Mesothelial cell of epicardium (in vitro differentiated cells): ENCODE measurements at regions not wholly inside any gene's neighbourhood (a gene's known extent, or its start where the extent isn't known, plus 50 kb on each side); places are given as distances from the start of the nearest gene placed in this dataset.

Experiments
- DNase-seq, 2 experiments: peaks; one replicate each; pipeline ENCODE4 v3.0.0; 2021; ENCODE audit warnings: low spot score in 2 of 2; ENCODE audit not compliant: unreplicated experiment in 2 of 2
- H3K27ac Mint-ChIP-seq: 2 replicates; pipeline ENCODE4 v1.8.0; 2021; ENCODE audit warnings: mixed read lengths
- H3K27me3 Mint-ChIP-seq: 2 replicates; pipeline ENCODE4 v1.8.0; 2021; ENCODE audit warnings: low read depth, mixed read lengths
- H3K36me3 Mint-ChIP-seq: 2 replicates; pipeline ENCODE4 v1.8.0; 2021; ENCODE audit warnings: mixed read lengths
- H3K4me1 Mint-ChIP-seq: 2 replicates; pipeline ENCODE4 v1.8.0; 2021; ENCODE audit warnings: mixed read lengths
- H3K4me3 Mint-ChIP-seq: 2 replicates; pipeline ENCODE4 v1.8.0; 2021; ENCODE audit warnings: mild to moderate bottlenecking, moderate library complexity, mixed read lengths
- H3K9me3 Mint-ChIP-seq: 2 replicates; pipeline ENCODE4 v1.8.0; 2021; ENCODE audit warnings: mixed read lengths
- CTCF ChIP-seq: fragments of 200-600 bp; sonication (generic); IDR thresholded peaks from one replicate; pipeline ENCODE4 v1.5.0; 2021; ENCODE audit warnings: antibody characterized with exemption; ENCODE audit not compliant: unreplicated experiment

DNA sequence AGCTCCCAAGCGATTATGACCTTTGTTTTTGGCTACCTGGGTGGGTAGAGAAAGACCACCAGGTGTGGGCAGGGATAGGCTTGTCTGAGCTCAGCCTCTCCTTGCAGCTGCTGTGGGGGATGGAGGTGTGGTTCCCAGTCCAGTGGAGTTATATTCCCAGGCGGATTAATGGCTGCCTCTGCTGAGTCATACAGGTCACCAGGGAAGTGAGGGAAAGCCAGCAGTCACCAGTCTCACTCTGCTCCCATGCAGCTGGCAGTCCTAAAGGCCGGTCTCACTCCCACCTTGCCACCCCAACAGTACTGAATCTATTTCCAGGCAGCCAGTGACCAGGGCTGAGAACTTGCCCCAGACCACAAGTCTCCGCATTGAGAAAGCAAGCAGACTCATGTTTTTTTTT lies 399.2 kb downstream of the VRK1 start:
- H3K36me3 Mint-ChIP-seq: no peaks in the 10 kb centered on the region
- no peaks in the 10 kb centered on the region for H3K4me1 Mint-ChIP-seq
- no peak overlapping the region for H3K4me3 Mint-ChIP-seq
- peaks cover 36% of the 10 kb centered on the region for H3K9me3 Mint-ChIP-seq
- no peak for DNase-seq
- no peak overlapping the region for H3K27ac Mint-ChIP-seq
- H3K27me3 Mint-ChIP-seq: peaks cover 46% of the 10 kb centered on the region
- TF ChIP-seq CTCF: no peak

DNA sequence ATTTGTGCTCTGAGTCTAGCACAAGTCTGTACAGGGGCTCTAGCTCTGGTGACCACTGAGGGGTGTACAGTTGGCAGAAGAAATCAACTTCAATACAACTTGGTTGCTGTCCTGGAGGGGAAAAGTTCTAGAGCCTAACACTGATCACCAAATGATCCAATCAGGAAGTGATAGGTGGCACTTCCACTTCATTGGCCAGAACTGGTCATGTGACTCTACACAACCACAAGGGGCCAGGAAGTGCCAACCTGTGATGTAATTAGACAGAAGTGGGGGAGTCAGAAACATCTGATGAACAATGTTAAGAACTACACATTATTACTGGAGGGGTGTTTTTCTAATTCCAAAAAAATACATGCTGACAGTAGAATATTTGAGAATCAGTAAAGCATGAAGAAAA lies 401.6 kb downstream of the VRK1 start:
- Mint-ChIP-seq H3K9me3 (peaks cover 20% of the 10 kb centered on the region), H3K27ac (no peak overlapping the region), H3K36me3 (no peaks in the 10 kb centered on the region), H3K4me3 (no peak overlapping the region), H3K4me1 (no peaks in the 10 kb centered on the region), H3K27me3 (peaks cover 33% of the 10 kb centered on the region)
- TF ChIP-seq CTCF: no peak
- DNase-seq: no peak

- peaks cover 31% of the 10 kb centered on the region for H3K27me3 Mint-ChIP-seq
- DNase-seq: no peak
- no peak overlapping the region for H3K27ac Mint-ChIP-seq
- peaks cover 7% of the 10 kb centered on the region for H3K9me3 Mint-ChIP-seq
- H3K4me3 Mint-ChIP-seq: no peak overlapping the region
- no peaks in the 10 kb centered on the region for H3K4me1 Mint-ChIP-seq
- no peak for TF ChIP-seq CTCF
- no peaks in the 10 kb centered on the region for H3K36me3 Mint-ChIP-seq
Observed at GRCh38 chr14:97200245-97200644, 403.1 kb downstream of the VRK1 start.

GRCh38 chr14:97206916-97207315 lies 409.7 kb downstream of the VRK1 start:
- Mint-ChIP-seq H3K27ac (no peak overlapping the region), H3K4me1 (no peaks in the 10 kb centered on the region), H3K9me3 (no peaks in the 10 kb centered on the region), H3K36me3 (no peaks in the 10 kb centered on the region), H3K27me3 (peaks cover 43% of the 10 kb centered on the region), H3K4me3 (no peak overlapping the region)
- TF ChIP-seq CTCF: no peak
- DNase-seq: no peak

DNA sequence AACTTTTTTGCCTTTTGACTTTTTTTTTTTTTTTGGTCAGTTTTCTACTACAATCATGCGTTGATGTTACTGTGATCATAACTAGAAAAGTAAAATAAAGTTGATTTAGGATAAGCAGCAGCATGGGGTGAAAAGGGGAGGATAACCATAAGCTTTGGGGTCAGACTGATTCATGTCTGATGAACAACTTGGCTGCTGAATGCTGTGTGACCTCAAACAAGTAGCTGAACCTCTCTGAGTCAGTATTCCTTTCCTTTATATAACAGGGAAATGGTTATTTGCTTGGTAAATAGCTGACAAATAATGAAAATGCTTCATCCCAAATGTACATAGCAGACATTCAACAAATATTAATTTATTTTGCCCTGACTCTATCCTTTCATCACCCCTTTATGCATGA lies 413.0 kb downstream of the VRK1 start:
- Mint-ChIP-seq H3K4me1 (no peaks in the 10 kb centered on the region), H3K27me3 (peaks cover 62% of the 10 kb centered on the region), H3K9me3 (no peaks in the 10 kb centered on the region), H3K27ac (no peak overlapping the region), H3K36me3 (no peaks in the 10 kb centered on the region), H3K4me3 (no peak overlapping the region)
- DNase-seq: no peak
- TF ChIP-seq CTCF: no peak

GRCh38 chr14:97212399-97212798 lies 415.2 kb downstream of the VRK1 start:
- TF ChIP-seq CTCF: no peak
- no peaks in the 10 kb centered on the region for H3K36me3 Mint-ChIP-seq
- peaks cover 69% of the 10 kb centered on the region for H3K27me3 Mint-ChIP-seq
- H3K4me1 Mint-ChIP-seq: no peaks in the 10 kb centered on the region
- no peak for DNase-seq
- no peak overlapping the region for H3K27ac Mint-ChIP-seq
- H3K4me3 Mint-ChIP-seq: no peak overlapping the region
- no peaks in the 10 kb centered on the region for H3K9me3 Mint-ChIP-seq
